ENCODE measurements at regions not wholly inside any gene's neighbourhood (a gene's known extent, or its start where the extent isn't known, plus 50 kb on each side); places are given as distances from the start of the nearest gene placed in this dataset.

DNA sequence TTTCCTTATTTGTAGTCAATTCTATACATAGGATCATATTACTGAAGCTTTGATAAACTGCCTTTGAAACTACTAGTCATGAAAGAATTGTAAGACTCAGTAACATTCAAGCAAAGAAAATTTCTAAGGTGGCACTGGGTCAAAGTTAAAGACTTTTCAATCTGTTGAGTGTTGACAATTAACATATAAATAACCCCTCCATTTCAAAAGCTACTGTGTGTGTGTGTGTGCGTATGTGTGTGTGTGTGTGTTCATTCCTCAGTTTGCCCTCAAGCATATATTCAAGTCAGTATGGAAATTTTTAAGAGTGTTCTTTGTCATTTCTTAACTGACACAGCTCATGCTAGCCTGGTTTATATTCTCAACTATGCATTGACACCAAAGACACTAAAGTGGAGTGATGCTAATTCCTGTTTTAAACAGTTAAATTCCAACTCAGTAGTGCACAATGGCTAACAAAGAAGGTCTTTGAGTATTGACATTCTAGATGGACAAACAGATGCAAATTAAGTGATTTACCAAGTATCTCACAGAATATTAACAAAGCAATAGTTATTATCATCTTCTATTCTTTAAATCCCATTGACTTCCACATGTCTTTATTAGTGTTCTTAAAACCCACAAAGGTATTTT is 314.8 kb upstream of the GRM3 start:
- Histone ChIP-seq H3K79me2 (ENCODE audit: control insufficient read depth, insufficient read depth, low read length) (no peaks in the 10 kb centered on the region), H3K36me3 (ENCODE audit: control insufficient read depth in 2 of 2, extremely low read depth in 1 of 2, insufficient read depth in 2 of 2, low read length in 2 of 2) (no peaks in the 10 kb centered on the region), H3K27ac (ENCODE audit: control insufficient read depth, insufficient read depth, low read length) (no peak overlapping the region), H2AFZ (ENCODE audit: control insufficient read depth, low read length) (no peak overlapping the region), H3K4me3 (ENCODE audit: control insufficient read depth in 2 of 3, extremely low read depth in 1 of 3, insufficient read depth in 2 of 3, low read depth in 1 of 3, low read length in 3 of 3) (no peak overlapping the region), H3K9me1 (ENCODE audit: control insufficient read depth, extremely low read depth, insufficient read depth, low read length) (no peaks in the 10 kb centered on the region), H3K9ac (ENCODE audit: control insufficient read depth, extremely low read depth, insufficient read depth, low read length) (no peak overlapping the region), H3K27me3 (ENCODE audit: control insufficient read depth, extremely low read depth, insufficient read depth, low read length) (no peaks in the 10 kb centered on the region), H3K9me3 (ENCODE audit: control insufficient read depth, low read depth, low read length) (no peaks in the 10 kb centered on the region), H3K4me2 (ENCODE audit: control insufficient read depth, extremely low read depth, insufficient read depth, low read depth, low read length) (no peak overlapping the region), H4K20me1 (ENCODE audit: control insufficient read depth, extremely low read depth, insufficient read depth, low read length) (no peaks in the 10 kb centered on the region), H3K4me1 (ENCODE audit: control insufficient read depth, extremely low read depth, insufficient read depth, low read length) (no peaks in the 10 kb centered on the region)
- FAIRE-seq (no peak), DNase-seq (ENCODE audit: low read depth, low spot score) (no peak)
- TF ChIP-seq EZH2 (IDR thresholded peaks at IDR 0.05; ENCODE audit: low read length) (no peak), CTCF (optimal IDR thresholded peaks at IDR 0.05 in 1 of 3, IDR thresholded peaks at IDR 0.05 in 1 of 3, conservative IDR thresholded peaks at IDR 0.05 in 1 of 3; ENCODE audit: extremely low read depth in 1 of 3, insufficient read depth in 2 of 3, low read length in 3 of 3) (no peak)
- dilution Hi-C loops (cut with MboI; ENCODE audit: extremely low pct_ligation_motif_present, low sequenced_read_pairs) = no loop called here

DNA sequence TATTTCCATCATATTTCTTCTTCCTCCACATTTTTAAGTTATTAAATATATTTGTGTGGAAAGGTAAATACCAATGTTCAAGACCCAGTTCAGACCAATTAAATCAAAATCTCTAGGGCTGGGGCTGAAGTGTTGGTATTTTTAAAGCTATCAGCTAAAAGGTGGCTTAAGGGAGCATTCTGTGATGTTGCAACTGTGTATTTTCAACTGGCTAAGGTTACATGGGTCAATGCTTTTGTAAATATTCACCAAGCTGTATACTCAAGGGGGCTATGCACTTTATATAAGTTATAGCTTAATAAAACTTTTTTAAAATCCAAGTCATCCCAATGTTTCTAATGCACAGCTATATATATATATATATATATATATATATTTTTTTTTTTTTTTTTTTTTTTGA is 316.9 kb upstream of the GRM3 start:
- dilution Hi-C loops (cut with MboI; ENCODE audit: extremely low pct_ligation_motif_present, low sequenced_read_pairs) = no loop called here
- Histone ChIP-seq H3K4me1 (ENCODE audit: control insufficient read depth, extremely low read depth, insufficient read depth, low read length) (no peaks in the 10 kb centered on the region), H3K4me2 (ENCODE audit: control insufficient read depth, extremely low read depth, insufficient read depth, low read depth, low read length) (no peak overlapping the region), H4K20me1 (ENCODE audit: control insufficient read depth, extremely low read depth, insufficient read depth, low read length) (no peaks in the 10 kb centered on the region), H3K79me2 (ENCODE audit: control insufficient read depth, insufficient read depth, low read length) (no peaks in the 10 kb centered on the region), H3K27ac (ENCODE audit: control insufficient read depth, insufficient read depth, low read length) (no peak overlapping the region), H3K9me1 (ENCODE audit: control insufficient read depth, extremely low read depth, insufficient read depth, low read length) (no peaks in the 10 kb centered on the region), H2AFZ (ENCODE audit: control insufficient read depth, low read length) (no peak overlapping the region), H3K4me3 (ENCODE audit: control insufficient read depth in 2 of 3, extremely low read depth in 1 of 3, insufficient read depth in 2 of 3, low read depth in 1 of 3, low read length in 3 of 3) (no peak overlapping the region), H3K9ac (ENCODE audit: control insufficient read depth, extremely low read depth, insufficient read depth, low read length) (no peak overlapping the region), H3K36me3 (ENCODE audit: control insufficient read depth in 2 of 2, extremely low read depth in 1 of 2, insufficient read depth in 2 of 2, low read length in 2 of 2) (no peaks in the 10 kb centered on the region), H3K9me3 (ENCODE audit: control insufficient read depth, low read depth, low read length) (no peaks in the 10 kb centered on the region), H3K27me3 (ENCODE audit: control insufficient read depth, extremely low read depth, insufficient read depth, low read length) (no peaks in the 10 kb centered on the region)
- DNase-seq (ENCODE audit: low read depth, low spot score) = no peak
- FAIRE-seq = no peak
- TF ChIP-seq CTCF (optimal IDR thresholded peaks at IDR 0.05 in 1 of 3, IDR thresholded peaks at IDR 0.05 in 1 of 3, conservative IDR thresholded peaks at IDR 0.05 in 1 of 3; ENCODE audit: extremely low read depth in 1 of 3, insufficient read depth in 2 of 3, low read length in 3 of 3) = no peak
- no peak for TF ChIP-seq EZH2 (IDR thresholded peaks at IDR 0.05; ENCODE audit: low read length)

Data from keratinocyte (primary cell).